ENCODE measurements at regions not wholly inside any gene's neighbourhood (a gene's known extent, or its start where the extent isn't known, plus 50 kb on each side); places are given as distances from the start of the nearest gene placed in this dataset.
A peak's percentile ranks its signal among the peaks of the same experiment; 100 is the strongest.

- no peak for TF ChIP-seq ZNF331 (CRISPR knock-in tag; IDR thresholded peaks at IDR 0.05; ENCODE audit: low read depth)
- no peak for TF ChIP-seq EZH2 (IDR thresholded peaks at IDR 0.05; ENCODE audit: low read depth, unreplicated experiment)
- TF ChIP-seq CREB1 (CRISPR knock-in tag; IDR thresholded peaks at IDR 0.05; ENCODE audit: low read depth): no peak
Observed at GRCh38 chr3:117873249-117873600, 1161.4 kb downstream of the IGSF11 start (continued).

GRCh38 chr3:117874028-117874690, 1160.5 kb downstream of the IGSF11 start:
- Histone ChIP-seq H3K79me2 (replicated peaks; ENCODE audit: insufficient read depth) (no peaks in the 10 kb centered on the region), H3K36me3 (ENCODE audit: insufficient read depth) (no peaks in the 10 kb centered on the region), H3K4me2 (no peak overlapping the region), H3K4me3 (no peak overlapping the region), H3K27ac (ENCODE audit: low read depth) (no peak overlapping the region), H3F3A (replicated peaks; ENCODE audit: low read depth) (no peaks in the 10 kb centered on the region), H4K20me1 (replicated peaks; ENCODE audit: insufficient read depth) (no peaks in the 10 kb centered on the region), H2AFZ (no peak overlapping the region), H3K9me2 (ENCODE audit: insufficient read depth) (no peaks in the 10 kb centered on the region), H3K4me1 (ENCODE audit: insufficient read depth) (no peaks in the 10 kb centered on the region), H3K27me3 (ENCODE audit: insufficient read depth) (no peaks in the 10 kb centered on the region)
- ATAC-seq (peak; percentile 42; the same call in 2 of the 3 replicates), DNase-seq (ENCODE audit: low spot score) (no peak)
- H3K4me1 Mint-ChIP-seq: peaks cover 8% of the 10 kb centered on the region
- no peak overlapping the region for H3K4me3 Mint-ChIP-seq
- no peaks in the 10 kb centered on the region for H3K9me3 Mint-ChIP-seq
- H3K27ac Mint-ChIP-seq: no peak overlapping the region
- TF ChIP-seq POLR2AphosphoS5 (IDR thresholded peaks at IDR 0.05; ENCODE audit: low read depth) (no peak), STAT1 (IDR thresholded peaks at IDR 0.05; ENCODE audit: unreplicated experiment) (no peak), ZNF114 (CRISPR knock-in tag; IDR thresholded peaks at IDR 0.05) (no peak), JUNB (IDR thresholded peaks at IDR 0.05; ENCODE audit: unreplicated experiment) (no peak), REST (IDR thresholded peaks at IDR 0.05; ENCODE audit: unreplicated experiment) (no peak), CREB1 (CRISPR knock-in tag; IDR thresholded peaks at IDR 0.05; ENCODE audit: low read depth) (no peak), EZH2phosphoT487 (IDR thresholded peaks at IDR 0.05; ENCODE audit: unreplicated experiment) (no peak), ZNF462 (CRISPR knock-in tag; IDR thresholded peaks at IDR 0.05) (no peak), ETS1 (IDR thresholded peaks at IDR 0.05) (no peak), NANOG (IDR thresholded peaks at IDR 0.05; ENCODE audit: borderline replicate concordance) (no peak), ZNF331 (CRISPR knock-in tag; IDR thresholded peaks at IDR 0.05; ENCODE audit: low read depth) (no peak), EZH2 (IDR thresholded peaks at IDR 0.05; ENCODE audit: low read depth, unreplicated experiment) (no peak)
- TF ChIP-seq, protein P1, sequence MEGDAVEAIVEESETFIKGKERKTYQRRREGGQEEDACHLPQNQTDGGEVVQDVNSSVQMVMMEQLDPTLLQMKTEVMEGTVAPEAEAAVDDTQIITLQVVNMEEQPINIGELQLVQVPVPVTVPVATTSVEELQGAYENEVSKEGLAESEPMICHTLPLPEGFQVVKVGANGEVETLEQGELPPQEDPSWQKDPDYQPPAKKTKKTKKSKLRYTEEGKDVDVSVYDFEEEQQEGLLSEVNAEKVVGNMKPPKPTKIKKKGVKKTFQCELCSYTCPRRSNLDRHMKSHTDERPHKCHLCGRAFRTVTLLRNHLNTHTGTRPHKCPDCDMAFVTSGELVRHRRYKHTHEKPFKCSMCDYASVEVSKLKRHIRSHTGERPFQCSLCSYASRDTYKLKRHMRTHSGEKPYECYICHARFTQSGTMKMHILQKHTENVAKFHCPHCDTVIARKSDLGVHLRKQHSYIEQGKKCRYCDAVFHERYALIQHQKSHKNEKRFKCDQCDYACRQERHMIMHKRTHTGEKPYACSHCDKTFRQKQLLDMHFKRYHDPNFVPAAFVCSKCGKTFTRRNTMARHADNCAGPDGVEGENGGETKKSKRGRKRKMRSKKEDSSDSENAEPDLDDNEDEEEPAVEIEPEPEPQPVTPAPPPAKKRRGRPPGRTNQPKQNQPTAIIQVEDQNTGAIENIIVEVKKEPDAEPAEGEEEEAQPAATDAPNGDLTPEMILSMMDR (conservative IDR thresholded peaks at IDR 0.05; ENCODE audit: low read depth in 2 of 2): no peak
- H3K36me3 Mint-ChIP-seq (ENCODE audit: low read depth): no peaks in the 10 kb centered on the region
- H3K27me3 Mint-ChIP-seq (ENCODE audit: insufficient read depth, low read depth, poor library complexity): no peaks in the 10 kb centered on the region

All from GM23338 (cell line).